Hematopoietic multipotent progenitor cell treated with erythropoietin and hydrocortisone succinate and interleukin-3 and kit ligand, for 15 days (in vitro differentiated cells): ENCODE measurements at regions not wholly inside any gene's neighbourhood (a gene's known extent, or its start where the extent isn't known, plus 50 kb on each side); places are given as distances from the start of the nearest gene placed in this dataset.
"Not testable (repeated sequence)": the region's sequence is repeated elsewhere in the genome, so short reads cannot be mapped to it uniquely, and the experiment has no call there.

ENCODE experiments used
- DNase-seq: peaks from one replicate; pipeline ENCODE4 v3.0.0-alpha.2; 2015; ENCODE audit warnings: low spot score

DNA sequence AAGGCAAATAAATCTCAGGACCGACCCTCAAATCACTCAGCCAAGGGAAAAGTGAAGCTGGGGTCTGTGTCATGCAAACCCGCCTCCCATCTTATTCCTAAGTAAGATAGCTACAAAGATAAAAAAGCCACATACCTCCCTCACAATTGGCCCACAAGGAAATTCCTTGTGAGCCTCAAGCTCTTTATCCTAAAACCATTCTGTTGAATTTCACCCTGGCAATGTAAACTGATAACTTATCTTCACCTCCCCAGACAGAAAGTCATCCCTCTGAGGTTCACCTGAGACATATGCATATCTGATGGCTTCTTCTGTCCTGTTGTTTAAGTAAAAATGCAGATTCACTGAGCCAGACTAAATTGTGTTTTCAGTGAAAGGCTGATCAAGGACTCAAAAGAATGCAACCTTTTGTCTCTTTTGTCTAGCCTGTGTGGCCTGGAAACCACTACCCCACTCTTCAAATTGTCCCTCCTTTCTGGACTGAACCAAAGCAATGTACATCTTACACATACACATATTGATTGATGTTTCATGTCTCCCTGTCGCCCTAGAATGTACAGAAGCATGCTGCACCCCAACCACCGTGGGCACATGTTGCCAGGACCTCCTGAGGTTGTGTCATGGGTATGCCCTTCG, 91.3 kb downstream of the MFAP3L start:
- DNase-seq: no peak

DNA sequence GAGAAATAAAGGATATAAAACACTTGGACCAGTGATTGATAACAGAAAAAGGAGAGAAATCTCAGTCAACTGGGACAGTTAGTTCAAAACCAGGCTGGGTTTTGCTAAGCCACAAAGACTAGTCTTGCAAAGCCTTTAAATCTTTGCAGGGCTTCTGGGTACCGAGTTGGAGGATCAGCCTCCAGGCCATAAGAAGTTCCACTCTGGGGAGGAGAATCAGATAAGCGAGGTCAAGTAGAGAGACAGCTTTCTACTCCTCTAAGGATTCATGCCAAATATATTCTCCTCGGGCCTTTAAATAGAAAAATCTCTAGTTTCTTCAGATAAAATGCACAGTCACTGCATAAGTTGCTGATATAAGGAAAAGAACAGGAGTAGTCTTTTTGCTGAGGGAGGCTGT, 92.7 kb downstream of the MFAP3L start:
- DNase-seq: no peak

DNA sequence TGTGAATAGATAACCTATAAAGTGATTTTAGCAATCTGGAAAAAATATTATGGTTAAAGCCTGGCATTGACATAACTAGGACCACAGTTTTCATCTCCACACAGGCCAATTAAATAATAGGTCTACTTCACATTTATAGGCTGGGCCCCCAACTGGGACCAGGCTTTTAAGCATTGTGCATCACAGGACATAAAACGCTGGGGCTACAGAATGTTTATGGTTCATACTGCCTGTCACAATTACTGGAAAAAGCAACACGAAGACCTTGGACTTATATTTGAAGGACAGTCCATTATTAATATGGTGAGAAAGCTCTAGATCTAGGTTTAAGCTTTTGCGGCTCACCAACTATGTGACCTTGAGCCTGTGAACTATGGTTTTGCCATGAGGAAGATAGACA, 94.2 kb downstream of the MFAP3L start:
- no peak for DNase-seq

DNA sequence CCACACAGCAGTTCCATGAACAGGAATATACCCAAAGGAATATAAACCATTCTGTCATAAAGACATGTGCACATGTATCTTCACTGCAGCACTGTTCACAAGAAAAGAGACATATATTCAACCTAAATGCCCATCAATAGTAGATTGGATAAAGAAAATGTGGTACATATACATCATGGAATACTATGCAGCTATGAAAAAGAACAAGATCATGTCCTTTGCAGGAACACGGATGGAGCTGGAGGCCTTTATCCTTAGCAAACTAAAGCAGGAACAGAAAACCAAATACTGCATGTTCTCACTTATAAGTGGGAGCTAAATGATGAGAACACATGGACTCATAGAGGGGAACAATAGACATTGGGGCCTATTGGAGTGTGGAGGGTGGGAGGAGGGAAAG, 95.4 kb downstream of the MFAP3L start:
- not testable (repeated sequence) for DNase-seq

DNA sequence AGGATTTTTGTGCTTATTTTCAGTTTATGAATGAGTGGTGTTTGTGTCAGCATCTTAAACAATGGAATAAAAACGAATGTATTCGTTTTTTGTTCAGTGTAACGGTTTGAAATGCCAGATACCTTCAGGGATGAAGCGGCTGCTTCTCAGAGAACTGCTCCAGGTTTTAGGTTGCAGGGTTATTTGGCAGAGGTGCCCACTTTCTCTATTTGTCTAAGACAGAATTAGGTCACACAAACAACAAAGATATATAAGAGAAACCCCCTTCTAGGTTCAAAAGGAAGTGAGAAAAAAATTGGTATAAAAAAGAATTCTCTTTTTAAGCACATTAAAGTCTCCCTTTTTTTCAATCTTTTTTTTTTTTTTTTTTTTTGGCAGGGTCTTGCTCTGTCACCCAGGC, 98.9 kb downstream of the MFAP3L start:
- no peak for DNase-seq

DNA sequence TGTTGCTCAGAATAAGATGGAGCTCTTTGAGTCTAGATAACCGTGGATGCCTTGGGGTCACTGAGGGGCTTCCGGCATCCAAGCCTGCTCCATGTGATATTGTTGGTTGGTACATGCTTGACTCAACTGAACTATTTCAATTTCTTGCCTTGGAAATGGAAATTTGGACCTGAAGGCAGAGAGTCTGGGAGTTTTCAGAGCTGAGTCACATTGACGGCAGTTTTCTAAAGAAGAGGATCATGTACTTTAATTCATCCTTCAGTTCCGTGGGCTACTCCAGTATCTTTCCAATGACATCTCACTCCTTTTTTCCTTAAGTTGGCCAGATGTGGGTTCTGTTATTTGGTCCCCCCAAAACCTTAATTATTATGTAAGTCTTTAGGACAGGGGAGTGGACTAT, 100.5 kb downstream of the MFAP3L start:
- DNase-seq: no peak

DNA sequence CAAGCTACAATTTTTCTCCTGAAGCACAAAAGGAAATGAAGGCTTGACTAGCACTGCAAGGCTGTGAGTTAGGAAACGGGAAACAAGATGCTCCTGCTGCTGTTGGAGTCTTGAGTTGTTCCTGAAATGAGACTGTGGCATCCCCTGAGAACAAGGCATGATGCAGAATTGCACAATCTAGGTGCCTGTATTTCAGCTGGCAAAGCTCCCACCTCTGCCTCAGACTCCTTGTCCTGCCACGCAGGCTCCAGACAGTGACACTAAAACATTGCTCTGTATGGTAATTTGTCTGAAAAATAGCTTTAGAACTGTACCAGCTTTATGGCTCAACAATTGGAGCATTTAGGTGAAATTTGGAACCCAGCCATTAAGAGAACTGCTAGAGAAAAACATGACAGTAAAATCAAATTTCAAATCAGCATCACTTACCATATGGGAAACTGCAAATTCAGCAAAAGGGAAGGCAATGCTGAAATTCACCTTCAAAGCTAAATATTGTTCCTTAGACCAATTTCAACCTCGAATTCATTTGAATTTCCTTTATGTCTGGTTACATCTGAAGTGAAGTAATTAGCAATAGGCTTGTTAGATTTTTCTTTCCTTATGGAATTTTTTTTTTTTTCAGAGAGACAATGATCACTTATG, 103.4 kb downstream of the MFAP3L start:
- no peak for DNase-seq

DNA sequence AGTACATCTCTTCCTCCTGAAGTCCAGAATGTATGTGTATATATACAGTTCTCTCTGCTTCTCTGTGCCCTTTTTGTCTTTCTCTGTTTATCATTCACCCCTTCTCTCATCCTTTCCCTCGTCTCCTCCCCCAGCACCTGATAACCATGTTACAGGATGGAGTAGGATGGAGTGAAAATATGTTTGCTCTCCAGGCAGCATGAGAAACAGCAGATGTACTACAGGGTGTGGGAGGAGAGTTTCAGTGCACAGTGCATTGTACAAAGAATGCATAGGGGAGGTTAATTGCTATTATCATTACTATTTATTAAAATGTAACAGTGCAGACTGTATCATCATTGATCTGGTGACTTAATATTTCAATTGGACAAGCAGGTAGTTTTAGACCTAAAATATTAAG, 104.5 kb downstream of the MFAP3L start:
- DNase-seq: no peak

DNA sequence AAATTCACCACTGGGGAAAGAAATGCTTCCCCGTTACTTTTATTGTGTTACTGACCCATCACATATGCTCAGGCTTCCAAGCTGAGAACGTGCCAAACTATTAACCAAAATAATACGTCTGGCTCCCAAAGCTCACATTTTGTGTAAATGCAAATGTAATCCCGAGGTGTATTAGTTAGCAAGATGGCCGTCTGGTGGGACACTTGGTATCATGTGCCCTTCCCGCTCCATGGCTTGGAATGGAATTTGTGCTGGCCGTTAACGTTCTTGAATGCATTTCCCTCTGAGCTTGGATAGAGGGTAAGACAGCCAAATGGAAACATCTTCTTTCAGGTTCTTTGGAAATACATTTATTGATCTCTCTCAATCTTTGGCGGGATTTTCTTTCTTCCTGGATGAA, 105.0 kb downstream of the MFAP3L start:
- no peak for DNase-seq

DNA sequence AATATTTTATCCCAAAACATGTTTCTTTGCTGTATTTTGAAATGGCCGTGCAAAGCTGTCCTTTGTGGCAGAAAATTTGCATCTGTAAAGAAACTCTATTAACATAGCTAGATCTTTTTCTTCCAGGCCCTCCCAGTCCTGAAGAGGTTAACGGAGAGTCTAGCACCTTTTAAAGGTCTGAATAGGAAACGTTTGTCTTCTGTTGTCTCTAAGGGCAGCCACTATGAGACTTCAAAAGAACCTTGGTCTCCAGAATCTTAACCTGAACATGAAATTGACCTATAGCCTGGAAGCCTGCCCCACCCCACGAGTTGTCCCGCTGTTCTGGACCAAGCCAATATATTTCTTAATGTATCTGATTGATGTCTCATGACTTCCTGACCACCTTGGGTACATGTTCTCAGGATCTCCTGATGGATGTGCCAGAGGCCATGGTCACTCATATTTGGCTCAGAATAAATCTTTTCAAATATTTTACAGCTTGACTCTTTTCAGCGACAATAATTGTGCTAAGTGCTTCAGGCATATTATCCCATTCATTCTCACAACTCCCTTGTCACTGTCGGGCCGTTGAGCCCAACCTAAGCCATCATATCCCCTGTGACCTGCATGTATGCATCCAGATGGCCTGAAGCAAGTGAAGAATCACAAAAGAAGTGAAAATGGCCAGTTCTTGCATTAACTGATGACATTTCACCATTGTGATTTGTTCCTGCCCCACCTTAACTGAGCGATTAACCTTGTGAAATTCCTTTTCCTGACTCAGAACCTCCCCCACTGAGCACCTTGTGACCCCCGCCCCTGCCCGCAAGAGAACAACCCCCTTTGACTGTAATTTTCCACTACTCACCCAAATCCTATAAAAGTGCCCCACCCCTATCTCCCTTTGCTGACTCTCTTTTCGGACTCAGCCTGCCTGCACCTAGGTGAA, 106.7 kb downstream of the MFAP3L start:
- DNase-seq: not testable (repeated sequence)

DNA sequence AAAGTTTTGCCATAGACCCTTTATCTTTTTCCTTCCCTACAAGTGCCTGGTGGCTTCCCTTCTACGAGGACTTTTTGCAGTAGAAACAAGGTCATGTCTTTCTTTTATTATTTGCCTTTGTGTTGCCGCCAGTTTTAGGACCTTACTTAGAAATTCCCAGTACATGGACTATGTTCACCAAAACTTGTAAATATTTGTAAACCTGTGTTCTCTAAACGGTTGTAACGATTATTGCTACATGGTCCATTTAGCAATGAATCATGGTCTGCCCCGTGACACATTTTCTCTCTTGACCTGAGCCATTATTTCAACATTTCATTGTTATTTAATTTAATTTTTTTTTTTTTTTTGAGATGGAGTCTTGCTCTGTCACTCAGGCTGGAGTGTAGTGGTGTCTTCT, 110.7 kb downstream of the MFAP3L start:
- no peak for DNase-seq

DNA sequence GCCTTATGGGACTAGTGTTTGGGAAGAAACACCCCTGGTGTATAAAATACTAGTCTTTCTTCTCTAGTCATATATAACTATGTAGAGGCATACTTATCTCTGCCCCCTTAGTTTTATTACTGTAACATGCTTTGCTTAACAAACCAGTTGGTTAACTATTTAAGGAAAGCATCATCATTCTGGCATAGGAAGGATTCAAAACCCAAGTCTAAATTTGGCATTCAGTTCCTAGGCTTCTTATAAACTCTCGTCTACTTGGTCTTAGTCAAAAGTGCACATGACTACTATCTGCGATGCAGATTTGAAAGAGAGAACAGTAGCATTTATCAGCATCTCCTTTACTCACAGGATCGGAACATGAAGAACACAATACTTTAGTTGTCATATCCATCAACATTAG, 111.3 kb downstream of the MFAP3L start:
- no peak for DNase-seq

DNA sequence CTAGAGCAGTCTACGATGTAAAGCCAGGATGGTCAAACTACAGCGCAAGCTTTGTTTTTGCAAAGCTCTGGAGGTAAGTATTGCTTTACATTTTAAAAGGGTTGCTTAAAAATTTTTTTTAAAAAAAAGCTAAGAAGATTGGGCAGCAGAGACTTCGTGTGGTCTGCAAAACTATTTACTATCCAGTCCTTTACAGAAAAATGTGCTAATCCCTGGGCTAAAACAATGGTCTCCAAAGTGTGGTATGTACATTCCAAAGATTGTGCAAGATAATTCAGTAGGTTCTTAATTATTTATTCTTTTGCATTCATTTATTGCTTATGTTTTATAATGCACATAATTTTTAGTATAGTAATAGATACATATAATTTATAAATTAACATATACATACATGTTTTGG, 113.2 kb downstream of the MFAP3L start:
- no peak for DNase-seq

DNA sequence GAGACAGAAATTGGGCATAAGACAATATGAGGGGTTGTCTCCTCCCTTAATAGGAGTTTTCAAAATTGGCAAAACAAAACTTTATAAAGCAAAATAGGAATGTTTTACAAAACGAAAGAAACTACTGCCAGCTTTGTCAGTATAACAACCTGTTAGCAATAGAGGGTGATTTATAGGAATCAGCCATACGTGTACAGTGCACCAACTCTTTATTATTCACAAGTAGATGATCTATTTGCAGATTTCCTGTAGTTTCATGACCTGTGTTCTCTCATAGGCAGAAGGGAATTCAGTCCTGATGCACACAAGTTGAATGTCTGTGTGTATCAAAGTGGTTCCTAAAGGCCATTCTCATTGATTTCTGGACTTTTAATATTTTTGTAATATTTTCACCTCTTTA, 116.3 kb downstream of the MFAP3L start:
- DNase-seq: no peak

DNA sequence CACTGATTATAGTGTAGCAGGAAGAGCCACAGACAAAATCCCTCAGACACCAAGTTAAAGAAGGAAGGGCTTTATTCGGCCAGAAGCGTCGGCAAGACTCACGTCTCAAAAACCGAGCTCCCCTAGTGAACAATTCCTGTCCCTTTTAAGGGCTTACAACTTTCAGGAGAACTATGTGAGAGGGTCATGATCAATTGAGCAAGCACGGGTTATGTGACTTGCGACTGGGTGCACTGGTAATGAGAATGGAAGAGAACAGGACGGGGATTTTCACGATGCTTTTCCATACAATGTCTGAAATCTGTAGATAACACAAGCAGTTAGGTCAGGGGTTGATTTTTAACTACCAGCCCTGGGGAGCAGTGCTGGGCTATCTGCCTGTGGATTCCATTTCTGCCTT, 116.7 kb downstream of the MFAP3L start:
- DNase-seq: no peak

DNA sequence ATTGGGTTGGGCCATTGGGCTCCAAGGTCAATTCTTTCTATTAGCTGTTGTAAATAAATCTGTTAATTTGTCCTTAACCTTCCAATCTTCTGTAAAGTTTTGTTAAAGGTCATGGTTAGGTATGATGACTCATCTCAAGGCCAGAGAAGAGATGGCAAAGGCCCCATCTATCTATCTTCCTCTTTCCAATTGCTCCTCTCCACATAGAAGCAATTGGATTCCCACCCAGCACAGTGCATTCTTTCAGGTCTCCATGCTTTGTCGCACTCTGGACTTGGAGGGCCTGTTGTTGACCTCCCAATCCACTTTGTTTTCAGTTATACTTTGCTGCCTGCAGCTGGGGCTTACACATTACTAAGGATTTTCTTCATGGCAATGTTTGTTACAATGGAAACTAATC, 118.5 kb downstream of the MFAP3L start:
- no peak for DNase-seq

DNA sequence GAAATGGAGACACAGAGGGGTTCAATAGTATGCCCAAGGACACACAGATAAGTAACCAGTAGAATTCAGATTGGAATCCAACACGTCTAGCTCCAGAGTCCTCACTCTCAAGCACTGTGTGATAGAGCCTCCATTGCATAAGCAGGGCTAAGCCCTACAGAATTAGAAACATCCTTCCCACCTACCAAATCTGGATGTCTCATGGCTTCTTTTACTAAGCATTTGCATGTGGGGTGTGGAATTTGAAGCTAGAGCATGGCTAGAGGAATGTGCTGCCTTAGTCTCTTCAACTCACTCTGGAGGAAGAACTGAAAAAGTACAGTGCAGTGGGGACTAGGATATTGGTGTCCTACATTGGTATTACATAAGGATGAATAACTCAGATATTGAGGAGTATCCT, 119.4 kb downstream of the MFAP3L start:
- DNase-seq: no peak

DNA sequence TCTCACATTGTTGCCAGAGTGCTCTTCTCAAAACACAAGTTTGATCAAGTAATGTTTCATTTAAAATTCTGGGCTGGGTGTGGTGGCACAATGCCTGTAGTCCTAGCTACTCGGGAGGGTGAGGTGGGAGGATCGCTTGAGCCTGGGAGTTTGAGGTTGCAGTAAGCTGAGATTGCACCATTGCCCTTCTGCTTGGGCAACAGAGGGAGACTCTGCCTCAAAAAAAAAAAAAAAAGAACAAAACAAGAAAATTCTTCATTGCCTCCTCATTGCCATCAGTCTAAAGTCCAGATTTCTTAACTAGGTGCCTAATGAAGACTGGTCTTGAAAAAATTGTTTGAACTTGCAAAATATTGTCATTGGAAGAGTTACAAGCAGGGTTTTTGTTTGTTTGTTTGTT, 120.1 kb downstream of the MFAP3L start:
- no peak for DNase-seq

DNA sequence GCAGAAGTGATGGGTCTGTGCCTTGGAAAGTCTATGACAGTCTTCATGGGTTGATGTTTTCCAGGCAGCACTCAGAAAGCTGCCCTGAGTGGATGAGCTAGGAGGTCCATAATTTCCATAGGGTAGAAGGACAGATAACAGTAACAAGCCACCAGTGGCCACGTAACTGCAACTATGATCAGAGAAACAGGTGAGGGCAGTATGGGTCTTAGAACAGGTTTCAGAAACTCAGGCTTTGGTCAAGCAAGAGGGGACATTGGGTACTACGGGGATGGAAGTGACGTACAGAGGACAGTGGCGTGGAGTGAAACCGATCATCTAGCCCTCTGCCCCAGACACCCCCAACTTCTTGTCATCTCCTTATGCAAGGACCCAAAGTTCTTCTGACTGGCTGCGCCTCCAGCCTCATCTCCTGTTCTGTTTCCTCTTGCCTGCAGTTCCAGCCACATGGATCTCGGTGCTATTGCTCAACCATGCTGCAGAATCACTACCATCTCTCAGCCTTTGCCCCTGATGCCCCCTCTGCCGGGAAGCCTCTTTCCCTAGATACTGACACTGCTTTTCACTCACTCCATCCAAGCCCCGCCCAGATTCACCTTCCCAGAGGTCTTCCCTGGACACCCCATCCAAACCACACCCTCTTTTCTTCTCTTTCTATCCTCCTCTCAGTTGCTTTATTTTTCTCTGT, 123.4 kb downstream of the MFAP3L start:
- DNase-seq: peak; percentile 6

DNA sequence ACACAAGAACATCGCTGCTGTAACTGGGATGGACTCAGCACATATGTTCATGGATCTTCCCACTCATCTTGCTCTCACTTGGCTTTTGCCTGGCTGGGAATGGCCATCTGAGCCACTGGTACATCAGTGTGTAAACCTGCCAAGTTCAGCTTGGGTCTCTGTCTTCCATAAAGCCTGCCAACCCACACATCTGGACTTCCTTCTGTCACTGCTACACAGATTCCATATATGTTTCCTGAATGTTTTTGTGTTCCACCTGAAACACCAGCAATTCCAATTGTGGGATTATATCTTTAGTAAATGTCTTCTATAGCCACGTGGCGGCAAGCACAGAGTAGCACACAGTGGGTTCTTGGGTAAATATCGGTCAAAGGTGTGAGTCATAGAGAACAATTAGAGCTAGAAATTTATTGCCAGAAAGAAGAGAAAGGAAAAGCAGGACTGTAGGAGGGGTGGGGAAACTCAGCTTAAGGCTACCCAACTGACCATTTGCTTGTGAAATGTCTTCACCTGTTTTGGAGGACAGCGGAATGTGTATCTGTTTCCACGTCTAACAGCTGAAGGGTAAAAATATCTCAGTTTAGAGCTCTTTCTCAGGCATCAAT, 125.9 kb downstream of the MFAP3L start:
- no peak for DNase-seq

DNA sequence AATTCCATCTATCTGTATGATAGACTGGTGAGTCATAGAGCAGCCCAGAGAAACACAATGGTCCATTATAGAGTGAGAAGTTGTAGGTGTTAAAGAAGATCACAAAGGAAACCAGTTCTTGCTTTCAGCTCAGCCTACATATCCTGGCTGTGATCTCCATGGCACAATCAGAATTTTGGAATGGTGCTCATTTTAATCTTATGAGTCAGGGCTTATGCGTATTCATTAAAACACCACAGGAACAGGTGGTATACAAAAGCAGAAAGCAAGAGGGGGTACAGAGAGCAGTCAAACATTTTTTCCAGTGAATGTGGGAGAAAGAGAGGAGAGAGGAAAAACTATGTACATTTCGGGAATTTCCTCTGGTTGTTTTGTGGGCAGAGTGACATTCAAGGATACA, 126.9 kb downstream of the MFAP3L start:
- DNase-seq: no peak

DNA sequence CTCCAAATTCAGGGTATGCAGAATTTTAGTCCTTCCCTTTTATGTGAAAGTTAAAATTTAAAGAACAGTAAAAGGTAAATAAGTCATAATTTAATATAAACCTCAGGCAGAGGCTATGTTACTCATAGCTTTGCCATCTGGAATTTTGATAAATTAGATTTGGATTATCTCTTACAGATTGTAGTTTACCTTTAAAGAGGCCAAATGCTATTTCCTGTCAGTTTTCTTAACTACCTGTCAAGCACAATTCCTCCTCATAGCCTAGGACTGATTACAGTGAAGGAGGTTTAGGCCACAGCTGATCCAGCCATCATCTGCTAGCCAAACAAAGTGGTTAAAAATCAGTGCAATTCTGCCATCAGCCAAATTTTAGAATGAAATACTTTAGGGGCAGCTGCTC, 128.1 kb downstream of the MFAP3L start:
- DNase-seq: no peak
